Progenitor cell of endocrine pancreas (in vitro differentiated cells): ENCODE measurements at regions not wholly inside any gene's neighbourhood (a gene's known extent, or its start where the extent isn't known, plus 50 kb on each side); places are given as distances from the start of the nearest gene placed in this dataset.
"Not testable (repeated sequence)": the region's sequence is repeated elsewhere in the genome, so short reads cannot be mapped to it uniquely, and the experiment has no call there.

Experiments
- DNase-seq: peaks from one replicate; pipeline ENCODE4 v3.0.0; 2021; ENCODE audit warnings: low spot score; ENCODE audit not compliant: unreplicated experiment
- H3K27ac Mint-ChIP-seq: 2 replicates; pipeline ENCODE4 v1.8.0; 2021; ENCODE audit warnings: mild to moderate bottlenecking, moderate library complexity, mixed read lengths
- H3K27me3 Mint-ChIP-seq: 2 replicates; pipeline ENCODE4 v1.8.0; 2021; ENCODE audit warnings: mixed read lengths
- H3K36me3 Mint-ChIP-seq: 2 replicates; pipeline ENCODE4 v1.8.0; 2022; ENCODE audit warnings: mixed read lengths; ENCODE audit not compliant: insufficient read depth
- H3K4me1 Mint-ChIP-seq: 2 replicates; pipeline ENCODE4 v1.8.0; 2021; ENCODE audit warnings: low read depth, mixed read lengths
- H3K4me3 Mint-ChIP-seq: 2 replicates; pipeline ENCODE4 v1.8.0; 2021; ENCODE audit warnings: low read depth, mild to moderate bottlenecking, moderate library complexity, mixed read lengths
- H3K9me3 Mint-ChIP-seq: 2 replicates; pipeline ENCODE4 v1.8.0; 2021; ENCODE audit warnings: low read depth, mixed read lengths
- CTCF ChIP-seq: fragments of 200-600 bp; sonication (generic); IDR thresholded peaks from one replicate; pipeline ENCODE4 v1.5.0; 2021; ENCODE audit warnings: antibody characterized with exemption, mild to moderate bottlenecking; ENCODE audit not compliant: unreplicated experiment

DNA sequence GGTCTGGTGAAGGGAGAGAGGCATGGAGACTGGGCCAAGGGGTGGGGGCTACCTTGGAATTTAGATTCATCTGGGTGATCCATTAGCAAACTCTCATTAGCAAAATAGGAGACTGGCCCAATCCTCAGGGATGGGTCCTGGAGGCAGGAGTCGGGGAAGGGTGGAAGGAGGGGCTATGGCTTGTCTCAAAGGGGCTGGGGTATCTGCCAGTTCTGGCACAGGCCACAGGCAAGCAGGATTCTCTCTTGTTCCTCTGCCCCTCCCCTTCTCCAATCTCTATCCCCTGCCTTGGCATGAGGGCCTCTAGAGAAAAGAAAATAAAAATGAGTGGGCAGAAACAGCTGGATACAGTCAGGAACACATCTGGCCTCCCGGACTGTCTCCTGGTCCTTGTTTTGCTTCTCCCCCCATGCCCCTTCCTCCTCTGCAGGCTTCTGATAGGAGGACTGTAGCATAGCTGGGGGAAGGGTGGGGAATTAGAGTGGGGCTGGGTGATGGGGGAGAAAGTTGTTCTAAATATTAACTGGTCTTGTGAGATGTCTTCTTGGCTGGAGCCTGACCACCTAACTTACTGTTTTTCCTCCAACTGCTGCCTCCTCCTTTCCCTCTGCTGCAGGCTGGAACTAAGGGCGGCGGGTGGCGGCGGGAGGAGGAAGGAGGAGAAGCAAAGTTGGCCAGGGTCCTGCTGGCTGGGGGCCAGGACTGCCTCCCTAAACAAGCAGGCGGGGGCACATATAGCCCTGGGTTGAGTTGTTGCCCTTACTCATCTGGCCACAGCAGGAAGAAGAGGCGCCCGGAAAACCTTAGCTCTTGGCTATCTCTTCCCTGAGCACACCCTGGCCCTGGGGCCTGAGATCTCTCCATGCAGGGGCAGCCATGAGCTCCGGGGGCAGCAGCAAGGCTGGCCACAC, 53.3 kb upstream of the LAS1L start:
- Mint-ChIP-seq H3K4me1 (peaks cover 2% of the 10 kb centered on the region), H3K4me3 (no peak overlapping the region), H3K27ac (no peak overlapping the region), H3K27me3 (no peaks in the 10 kb centered on the region), H3K9me3 (peaks cover 5% of the 10 kb centered on the region), H3K36me3 (no peaks in the 10 kb centered on the region)
- DNase-seq: no peak
- no peak for TF ChIP-seq CTCF

- H3K27me3 Mint-ChIP-seq: no peaks in the 10 kb centered on the region
- H3K36me3 Mint-ChIP-seq: no peaks in the 10 kb centered on the region
- no peak for DNase-seq
- H3K4me1 Mint-ChIP-seq: peaks cover 9% of the 10 kb centered on the region
- no peak overlapping the region for H3K27ac Mint-ChIP-seq
- H3K9me3 Mint-ChIP-seq: peaks cover 5% of the 10 kb centered on the region
- no peak overlapping the region for H3K4me3 Mint-ChIP-seq
- no peak for TF ChIP-seq CTCF
Measured at GRCh38 chrX:65586491-65586890, 51.9 kb upstream of the LAS1L start.

- DNase-seq, H3K9me3 Mint-ChIP-seq, H3K4me1 Mint-ChIP-seq: not testable (repeated sequence)
Measured at GRCh38 chrX:65585226-65585625, 50.6 kb upstream of the LAS1L start.

More at GRCh38 chrX:65585226-65585625, 50.6 kb upstream of the LAS1L start:
- not testable (repeated sequence) for H3K27ac Mint-ChIP-seq, H3K4me3 Mint-ChIP-seq, H3K27me3 Mint-ChIP-seq, H3K36me3 Mint-ChIP-seq
